ENCODE measurements at regions not wholly inside any gene's neighbourhood (a gene's known extent, or its start where the extent isn't known, plus 50 kb on each side); places are given as distances from the start of the nearest gene placed in this dataset.
"Not testable (repeated sequence)": the region's sequence is repeated elsewhere in the genome, so short reads cannot be mapped to it uniquely, and the experiment has no call there.

DNA sequence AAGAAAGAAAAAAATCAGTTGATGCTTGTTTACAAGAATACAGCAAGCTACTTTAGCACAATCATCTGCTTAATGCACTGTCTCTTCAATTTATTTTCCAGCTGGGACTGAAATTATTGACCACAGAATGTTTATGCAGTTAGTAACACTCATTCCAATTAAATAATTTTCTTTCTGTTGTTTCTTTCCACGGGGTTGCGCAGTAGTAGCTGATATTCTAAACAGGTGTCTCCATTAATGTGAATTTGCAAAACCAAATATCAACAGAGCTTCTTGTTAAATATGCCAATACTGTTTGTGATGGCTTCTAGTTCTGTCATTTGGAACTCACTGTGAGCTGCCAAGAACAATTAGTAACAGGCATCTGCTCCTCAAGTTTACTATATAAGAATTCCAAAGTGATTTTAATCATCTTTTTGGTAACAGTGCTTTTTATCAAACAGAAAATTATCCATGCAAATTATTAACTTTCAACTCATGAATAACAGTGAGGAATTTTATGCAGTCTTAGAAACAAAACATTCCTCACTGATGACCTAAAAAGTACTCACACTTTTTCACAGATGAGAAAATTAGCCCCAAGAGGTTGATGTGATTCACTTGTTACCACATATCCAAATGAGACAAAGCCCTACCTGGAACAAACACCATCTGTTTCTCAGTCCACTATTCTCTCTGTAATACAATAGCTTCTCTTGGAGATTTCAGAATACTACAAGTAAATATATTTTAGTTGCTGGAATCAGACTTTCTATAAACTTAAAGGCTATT, 567.6 kb upstream of the RGMB start:
- DNase-seq (ENCODE audit: low spot score): no peak

DNA sequence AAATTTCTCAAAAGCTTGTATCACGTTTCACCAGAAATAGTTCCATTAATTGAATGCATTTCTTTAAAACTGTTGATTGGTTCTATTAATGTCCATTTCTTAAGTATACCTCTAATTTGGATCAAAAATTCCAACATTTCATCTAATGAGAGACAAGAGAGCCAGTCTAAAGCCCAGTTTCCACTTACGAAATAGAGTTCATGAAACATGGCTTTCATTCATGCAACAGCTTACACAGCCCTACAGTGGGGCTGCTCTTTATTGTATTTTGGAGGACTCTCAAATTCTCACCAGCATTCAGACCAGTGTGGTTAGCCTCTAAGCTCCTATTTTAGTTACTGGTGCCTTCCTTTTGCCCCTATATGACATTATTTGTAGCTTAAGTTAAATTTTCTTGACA, 566.9 kb upstream of the RGMB start:
- DNase-seq (ENCODE audit: low spot score): no peak

DNA sequence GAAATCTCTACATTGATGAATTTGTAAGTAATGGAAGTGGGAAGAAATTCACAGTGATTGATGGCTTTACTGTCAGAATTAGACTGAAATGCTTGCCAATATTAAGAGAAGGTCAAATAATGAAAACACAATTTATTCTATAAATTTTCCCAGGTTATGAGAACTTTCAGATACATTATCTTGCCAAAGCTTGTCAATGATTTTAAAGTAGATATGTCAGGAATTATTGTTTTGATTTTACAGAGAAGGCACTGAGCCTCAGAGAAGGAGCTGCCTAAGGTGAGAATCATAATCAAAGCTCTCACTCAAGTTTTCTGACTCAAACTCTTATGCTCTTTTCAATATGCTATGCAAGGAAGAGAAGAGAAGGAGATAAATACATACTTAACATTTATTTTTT, 564.0 kb upstream of the RGMB start:
- DNase-seq (ENCODE audit: low spot score): no peak

DNA sequence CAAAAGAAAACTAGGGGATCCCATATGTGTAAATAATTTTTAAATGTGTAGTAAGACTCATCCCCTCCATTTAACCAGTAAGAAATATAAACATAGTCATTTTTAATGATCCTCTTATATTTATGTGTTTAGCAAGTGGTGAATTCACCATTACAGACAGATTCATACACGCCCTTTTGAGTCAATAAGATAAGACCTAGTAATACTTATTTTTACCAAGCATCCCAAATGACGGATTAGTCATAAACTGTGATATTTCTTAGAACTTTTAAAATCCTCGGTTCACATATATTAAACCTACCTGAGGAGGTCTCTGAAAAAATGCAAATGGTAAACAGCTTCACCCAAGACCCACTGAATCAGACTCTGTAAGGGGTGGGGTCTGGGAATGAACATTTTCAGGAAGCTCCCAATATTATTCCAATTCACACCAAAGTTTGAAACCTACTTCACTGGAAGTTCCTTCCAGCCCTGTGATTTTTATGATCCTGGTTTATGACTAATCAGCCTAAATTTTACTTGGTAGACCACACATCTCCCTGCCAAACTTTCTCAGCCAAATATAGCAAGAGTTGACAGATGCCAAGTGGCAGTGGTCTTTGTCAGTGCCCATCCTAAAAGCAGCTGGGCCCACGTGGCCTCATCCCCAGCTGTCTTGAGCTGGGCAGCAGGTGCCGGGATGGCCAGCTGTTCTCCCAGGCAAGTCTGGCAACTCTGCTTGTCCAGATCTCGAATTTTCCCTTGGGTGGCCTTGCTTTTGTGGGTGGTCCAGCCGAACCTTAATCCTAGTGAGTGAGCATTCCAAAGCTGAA, 559.0 kb upstream of the RGMB start:
- DNase-seq (ENCODE audit: low spot score): no peak

DNA sequence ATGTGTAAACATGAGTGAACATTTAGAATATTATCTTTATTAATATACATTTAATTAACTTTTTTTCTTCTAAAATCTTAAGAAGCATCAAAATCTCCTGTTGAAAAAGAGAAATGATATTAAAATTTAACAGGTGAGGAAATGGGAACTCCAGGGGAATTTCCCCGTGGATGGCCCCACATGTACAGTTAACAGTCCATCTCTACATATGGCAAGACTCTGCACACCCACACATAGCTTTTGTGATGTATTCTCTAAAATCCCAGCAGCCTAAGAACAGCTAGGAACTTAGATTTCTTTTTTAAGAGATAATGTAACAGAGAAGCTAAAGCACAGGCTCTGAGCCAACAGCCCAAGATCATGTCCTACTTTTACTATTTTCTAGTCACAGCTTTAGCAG, 556.3 kb upstream of the RGMB start:
- no peak for DNase-seq (ENCODE audit: low spot score)

DNA sequence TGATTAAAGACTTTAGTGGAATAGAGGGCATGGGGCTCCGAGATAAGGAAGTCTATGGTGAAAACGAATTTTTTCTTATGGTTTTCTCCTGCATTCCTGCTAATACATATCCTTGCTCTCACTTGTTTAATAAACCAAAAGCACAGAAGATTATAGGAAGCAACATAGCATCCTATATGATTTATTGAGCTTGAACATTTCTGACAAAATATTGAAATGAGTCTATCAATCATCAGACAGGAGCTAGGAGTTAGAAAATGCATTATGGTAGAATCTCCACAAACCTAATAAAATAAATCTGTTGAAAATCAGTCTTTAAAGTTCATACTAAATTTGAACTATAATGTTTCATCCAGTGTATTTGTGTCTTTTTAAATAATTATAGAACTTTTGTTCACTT, 554.6 kb upstream of the RGMB start:
- DNase-seq (ENCODE audit: low spot score): no peak

DNA sequence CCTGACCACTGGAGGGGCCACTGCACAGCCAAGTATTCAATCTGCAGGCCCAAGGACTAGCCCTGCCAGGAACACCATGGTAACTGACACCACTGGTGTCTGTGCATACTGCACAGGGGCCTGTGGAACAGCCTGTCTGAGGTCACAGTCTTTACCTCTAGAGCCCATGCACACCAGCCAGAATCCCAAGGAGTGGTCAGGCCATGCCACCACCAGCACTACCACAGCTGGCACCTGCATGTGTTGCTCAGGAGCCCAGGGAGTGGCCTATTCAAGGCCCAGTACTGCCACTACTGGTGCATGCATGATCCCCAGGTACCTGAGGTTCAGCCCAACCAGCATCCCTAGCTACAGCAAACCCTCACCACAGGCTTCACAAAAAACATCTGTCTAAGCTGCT, 546.0 kb upstream of the RGMB start:
- DNase-seq (ENCODE audit: low spot score): no peak

DNA sequence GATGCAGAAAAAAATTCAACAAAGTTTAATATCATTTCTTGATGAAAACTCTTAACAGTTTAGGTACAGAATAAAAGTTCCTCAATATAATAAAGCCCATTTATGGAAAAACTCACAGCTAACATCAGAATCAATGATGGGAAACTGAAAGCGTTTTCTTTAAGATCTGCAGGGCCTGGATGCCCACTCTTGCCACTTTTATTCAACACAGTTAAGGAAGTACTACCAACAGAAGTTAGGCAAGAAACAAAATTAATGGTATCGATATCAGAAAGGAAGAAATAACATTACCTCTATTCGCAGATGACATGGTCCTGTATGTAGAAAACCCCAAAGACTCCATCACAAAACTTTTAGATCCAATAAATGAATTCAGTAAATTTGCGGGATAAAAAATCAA, 542.4 kb upstream of the RGMB start:
- no peak for DNase-seq (ENCODE audit: low spot score)

DNA sequence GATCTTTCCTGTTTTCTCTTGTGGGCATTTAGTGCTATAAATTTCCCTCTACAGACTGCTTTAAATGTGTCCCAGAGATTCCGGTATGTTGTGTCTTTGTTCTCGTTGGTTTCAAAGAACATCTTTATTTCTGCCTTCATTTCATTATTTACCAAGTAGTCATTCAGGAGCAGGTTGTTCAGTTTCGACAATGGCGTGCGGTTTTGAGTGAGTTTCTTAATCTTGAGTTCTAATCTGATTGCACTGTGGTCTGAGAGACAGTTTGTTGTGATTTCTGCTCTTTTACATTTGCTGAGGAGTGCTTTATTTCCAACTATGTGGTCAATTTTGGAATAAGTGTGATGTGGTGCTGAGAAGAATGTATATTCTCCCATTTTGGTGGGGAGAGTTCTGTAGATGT, 535.7 kb upstream of the RGMB start:
- DNase-seq (ENCODE audit: low spot score): not testable (repeated sequence)

DNA sequence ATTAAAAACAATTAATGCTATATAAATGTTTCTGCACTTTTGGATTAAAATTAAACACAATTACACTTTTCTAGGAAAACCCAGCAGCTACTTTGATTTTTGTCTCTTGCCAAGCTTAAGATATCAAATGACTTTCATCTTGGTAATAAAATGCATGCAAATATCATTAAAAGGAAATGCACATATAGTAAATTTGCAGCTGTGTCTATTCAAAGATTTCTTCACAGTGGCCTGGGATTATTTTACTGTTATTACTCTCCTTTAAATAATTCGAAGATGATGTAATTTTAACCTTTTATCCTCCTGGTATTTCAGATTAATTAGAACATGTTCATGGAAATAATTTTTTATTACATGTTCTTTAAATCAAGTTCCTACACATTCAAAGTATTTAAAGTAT, 529.5 kb upstream of the RGMB start:
- no peak for DNase-seq (ENCODE audit: low spot score)

DNA sequence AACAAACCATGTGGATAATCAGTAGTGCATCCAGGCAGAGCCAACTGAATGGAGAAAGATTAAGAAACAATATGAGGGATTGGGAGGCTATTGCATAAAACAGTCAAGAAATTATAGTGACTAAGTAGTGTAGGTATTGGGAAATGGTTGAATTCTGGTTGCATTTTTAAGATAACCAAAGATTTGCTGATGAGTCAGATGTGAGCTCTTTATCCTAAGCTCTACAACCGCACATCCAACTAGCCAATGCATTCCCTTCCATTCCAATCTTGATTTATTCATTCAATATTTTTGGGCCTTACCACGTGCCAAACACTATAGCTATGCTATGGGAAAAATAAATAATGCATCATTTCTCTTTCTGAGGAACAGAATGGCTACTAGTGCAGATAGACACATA, 524.5 kb upstream of the RGMB start:
- DNase-seq (ENCODE audit: low spot score): no peak

DNA sequence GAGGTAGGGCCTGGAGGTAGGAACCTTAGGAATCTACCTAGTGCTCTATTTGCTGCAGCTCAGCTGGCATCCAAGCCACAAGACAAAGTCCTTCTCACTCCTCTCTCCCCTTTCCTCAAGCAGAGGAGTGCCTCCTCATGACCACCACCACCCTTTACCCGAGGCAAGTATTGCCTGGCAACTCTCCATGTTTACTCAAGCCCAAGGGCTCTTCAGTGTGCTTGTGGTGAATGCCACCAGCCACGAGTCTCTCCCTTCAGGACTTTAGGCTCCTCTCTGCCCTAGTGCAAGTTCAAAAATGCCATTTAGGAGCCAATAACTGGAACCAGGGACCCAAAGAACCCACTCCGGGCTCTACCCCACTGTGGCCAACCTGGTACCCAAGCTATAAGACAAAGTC, 514.5 kb upstream of the RGMB start:
- DNase-seq (ENCODE audit: low spot score): no peak

DNA sequence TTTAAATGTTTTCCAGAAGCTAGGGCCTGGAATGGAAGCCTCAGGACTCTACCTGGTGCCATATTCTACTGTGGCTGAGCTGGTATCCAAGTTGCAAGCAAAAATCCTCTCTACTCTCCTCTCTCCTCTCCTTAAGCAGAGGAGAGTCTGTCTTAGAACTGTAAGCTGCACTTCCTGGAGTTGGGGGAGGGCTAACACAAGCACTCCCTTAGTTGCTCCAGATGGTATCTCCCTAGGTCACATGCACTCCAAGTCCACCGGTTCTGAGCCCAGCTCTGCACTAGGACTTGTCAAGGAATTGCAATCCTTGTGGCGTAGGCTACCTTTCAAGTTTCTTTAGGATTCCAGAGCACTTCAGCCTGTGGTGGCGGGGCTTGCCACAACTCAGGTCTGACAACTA, 513.9 kb upstream of the RGMB start:
- DNase-seq (ENCODE audit: low spot score): no peak

DNA sequence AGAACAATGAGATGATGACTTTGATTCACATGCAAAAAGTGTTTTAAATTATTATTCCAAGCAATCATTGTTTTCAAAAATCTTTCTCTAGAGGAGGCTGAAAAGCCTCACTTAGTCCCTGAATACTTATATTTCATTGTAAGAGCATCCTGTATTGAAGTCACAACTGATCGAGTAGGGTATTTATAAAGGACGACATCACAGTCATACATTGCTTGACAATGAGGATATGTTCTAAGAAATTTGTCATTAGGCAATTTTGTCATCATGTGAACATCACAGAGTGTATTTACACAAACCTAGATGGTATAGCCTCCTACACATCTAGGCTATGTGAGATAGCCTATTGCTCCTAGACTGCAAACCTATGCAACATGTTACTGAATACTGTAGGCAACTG, 510.4 kb upstream of the RGMB start:
- no peak for DNase-seq (ENCODE audit: low spot score)

DNA sequence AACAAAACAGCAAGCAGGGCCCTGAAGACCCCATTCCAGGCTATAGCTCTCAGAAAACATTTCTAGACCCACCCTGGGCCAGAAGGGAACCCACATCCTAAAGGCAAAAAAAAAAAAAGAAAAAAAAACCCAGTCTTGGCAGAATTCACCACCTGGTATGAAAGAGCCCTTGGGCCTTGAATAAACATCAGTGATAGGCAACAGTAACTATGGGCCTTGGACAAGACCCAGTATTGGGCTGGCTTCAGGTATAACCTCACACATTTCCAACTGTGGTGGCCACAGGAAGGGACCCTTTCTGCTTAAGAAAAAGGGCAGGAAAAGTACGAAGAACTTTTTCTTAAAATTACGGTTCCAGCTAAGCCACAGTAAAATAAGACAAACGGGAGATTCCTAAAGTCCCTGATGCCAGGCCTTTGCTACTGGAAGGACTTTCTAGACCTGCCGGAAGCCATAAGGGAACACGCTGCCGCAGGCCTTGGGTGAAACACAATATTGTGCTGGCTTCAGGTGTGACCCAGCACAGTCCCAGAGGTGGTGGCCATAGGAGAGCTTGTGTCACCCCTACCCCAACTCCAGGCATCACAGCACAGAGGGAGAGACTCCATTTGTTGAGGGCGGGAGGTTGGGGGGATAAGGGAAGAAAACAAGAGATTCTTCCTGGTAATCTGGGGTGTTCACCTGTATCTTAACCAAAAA, 505.2 kb upstream of the RGMB start:
- no peak for DNase-seq (ENCODE audit: low spot score)

DNA sequence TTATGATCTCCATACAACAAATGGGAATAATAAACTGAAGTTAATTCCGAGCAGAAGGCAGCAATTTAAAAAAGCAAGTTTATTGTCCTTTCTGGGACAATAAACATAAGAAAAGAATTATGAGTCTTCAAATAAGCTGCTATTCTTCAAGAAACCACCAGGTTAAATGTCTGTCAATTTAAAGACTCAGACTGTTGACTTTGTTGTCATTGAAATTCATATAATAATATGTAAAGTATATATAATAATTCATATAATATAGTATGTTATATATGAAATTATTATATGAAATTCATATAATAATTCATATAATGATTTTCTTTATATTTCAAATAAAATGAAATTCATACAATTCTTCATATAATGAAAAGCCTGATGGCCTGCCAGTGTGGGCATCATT, 497.5 kb upstream of the RGMB start:
- DNase-seq (ENCODE audit: low spot score): no peak

DNA sequence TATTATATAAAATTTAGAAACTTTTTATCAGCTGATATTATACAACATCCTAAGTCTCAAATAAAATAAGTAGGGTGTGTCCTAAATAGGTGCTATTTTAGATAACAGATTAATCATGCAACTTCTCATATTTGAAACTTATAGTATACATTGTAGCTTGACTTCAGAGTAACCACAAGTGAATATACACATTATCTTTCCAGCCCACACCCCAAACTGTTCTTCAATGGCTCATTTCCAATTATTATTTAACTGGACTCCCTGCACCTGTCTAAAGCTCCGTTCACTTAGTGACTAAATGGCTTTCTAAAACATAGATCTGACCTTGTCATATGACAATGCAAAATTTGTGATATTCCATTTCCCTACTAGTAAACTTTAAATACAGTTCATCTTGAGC, 490.9 kb upstream of the RGMB start:
- DNase-seq (ENCODE audit: low spot score): no peak

DNA sequence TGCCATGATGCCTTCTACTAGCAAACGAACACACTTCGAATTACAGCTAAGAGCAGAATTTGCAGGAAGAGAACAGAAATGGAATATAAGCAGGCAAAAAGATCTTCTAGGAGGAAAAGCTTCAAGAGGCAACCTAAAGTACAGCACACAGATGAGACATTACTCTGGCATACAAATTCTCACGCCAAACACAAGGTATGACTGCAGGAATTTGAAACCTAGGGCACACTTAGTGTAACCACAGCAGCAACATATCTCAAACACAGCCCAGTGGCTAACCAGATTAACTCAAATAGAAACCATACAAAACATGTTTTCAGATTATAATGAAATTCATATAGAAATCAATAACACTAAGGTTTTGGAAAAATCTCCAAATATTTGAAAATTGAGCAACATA, 481.0 kb upstream of the RGMB start:
- no peak for DNase-seq (ENCODE audit: low spot score)

DNA sequence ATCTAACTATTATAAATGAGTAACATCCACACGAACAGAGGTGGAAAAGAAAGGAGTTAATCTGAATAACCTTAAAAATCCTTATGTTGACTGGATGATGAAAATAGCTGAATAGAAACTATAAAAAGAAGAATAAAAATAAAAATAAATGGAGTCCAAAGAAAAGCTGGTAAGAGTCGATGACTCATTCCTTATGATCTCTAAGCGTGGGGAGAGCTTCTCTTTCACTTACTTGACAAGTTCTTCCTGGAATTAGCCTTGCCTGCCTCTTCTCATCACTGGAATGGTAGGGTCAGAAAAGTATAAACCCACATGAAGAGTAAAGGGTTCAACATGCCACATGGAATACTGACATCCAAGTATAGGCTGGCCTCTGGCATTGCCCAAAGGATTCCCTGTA, 477.0 kb upstream of the RGMB start:
- DNase-seq (ENCODE audit: low spot score): no peak

DNA sequence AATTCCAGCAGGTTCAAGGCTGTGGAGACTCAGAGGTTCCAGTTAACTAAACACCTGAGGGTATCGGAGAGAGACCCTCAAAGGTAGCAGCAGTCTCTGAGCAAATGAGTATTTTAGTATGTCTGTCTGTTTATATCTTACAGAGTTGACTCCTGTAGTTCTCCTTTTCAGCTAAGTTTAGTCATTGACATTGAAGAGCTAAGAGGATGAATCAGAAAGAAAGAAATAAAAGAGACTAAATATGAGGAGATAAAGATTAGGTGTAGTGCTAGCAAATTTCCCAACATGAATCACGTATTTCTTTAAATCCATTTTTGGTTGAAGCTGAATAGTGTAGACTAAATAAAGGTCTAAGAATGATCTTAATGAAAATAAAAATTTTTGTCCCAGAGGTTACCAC, 474.0 kb upstream of the RGMB start:
- no peak for DNase-seq (ENCODE audit: low spot score)

DNA sequence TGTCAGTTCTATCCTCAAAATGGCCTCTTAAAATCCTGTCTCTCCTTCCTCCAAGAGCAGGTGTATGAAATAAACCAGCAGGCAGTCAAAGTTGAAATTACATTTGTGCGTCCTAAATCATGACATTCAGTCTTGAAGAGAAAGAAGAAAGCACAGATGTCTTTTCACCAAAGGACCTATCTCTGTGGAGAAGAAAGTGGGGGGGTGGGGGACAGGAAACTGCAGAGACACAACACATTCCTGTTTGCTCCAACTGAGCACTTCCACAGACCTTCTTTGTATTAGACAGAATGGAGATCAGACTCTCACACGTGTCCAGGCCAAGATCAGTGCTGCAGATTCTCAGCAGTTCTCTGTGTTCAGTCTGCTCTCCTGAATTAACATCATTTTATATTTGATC, 471.9 kb upstream of the RGMB start:
- no peak for DNase-seq (ENCODE audit: low spot score)

DNA sequence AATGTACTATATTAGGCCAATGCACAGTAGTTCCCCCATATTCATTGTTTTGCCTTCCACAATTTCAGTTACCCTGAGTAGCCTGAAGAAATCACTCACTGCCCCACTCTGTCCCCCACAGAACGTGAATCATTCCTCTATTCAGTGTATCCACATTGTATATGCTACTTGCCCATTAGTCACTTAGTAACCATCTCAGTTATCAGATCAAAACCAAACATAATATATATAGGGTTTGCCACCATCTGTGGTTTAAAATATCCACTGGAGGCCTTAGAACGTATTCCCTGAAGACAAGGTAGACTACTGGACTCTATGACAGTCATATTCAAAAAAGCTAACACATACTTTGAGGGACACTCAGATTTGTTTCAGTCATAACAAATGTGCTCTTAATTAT, 465.7 kb upstream of the RGMB start:
- DNase-seq (ENCODE audit: low spot score): no peak

DNA sequence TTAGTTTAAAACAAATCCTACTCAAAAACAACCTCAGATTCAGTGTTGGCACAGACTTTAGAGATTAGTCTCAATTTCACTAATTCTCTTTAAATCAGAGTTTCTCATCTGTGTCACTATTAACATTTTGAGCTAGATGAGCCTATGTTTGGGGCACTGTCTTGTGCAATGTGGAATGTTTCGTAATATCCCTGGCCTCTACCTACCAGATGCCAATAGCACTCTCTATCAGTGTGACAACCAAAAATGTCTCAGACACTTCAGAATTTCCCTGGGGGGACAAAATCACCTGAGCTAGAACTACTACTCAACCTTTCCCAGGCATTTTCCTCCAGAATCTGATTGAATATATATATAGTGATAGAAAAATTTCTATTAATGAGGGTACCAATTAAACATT, 465.2 kb upstream of the RGMB start:
- no peak for DNase-seq (ENCODE audit: low spot score)
